Upper lobe of right lung (tissue), 1 donor: ENCODE measurements at regions not wholly inside any gene's neighbourhood (a gene's known extent, or its start where the extent isn't known, plus 50 kb on each side); places are given as distances from the start of the nearest gene placed in this dataset.

Experiments used
- ATAC-seq: fragments of 200-7000 bp; cut with Tn5 transposase; one replicate; pipeline ENCODE4 v1.9.1; 2020; ENCODE audit warnings: mild to moderate bottlenecking, moderate library complexity
- DNase-seq: peaks from one replicate; pipeline ENCODE4 v3.0.0-alpha.2; 2020
- H3K27ac ChIP-seq: fragments of 200-600 bp; one replicate; pipeline ENCODE4 v1.8.0; 2022
- H3K27me3 ChIP-seq: fragments of 200-600 bp; one replicate; pipeline ENCODE4 v1.8.0; 2022; ENCODE audit warnings: mild to moderate bottlenecking
- H3K36me3 ChIP-seq: fragments of 200-600 bp; one replicate; pipeline ENCODE4 v1.8.0; 2022
- H3K4me1 ChIP-seq: fragments of 200-600 bp; one replicate; pipeline ENCODE4 v1.8.0; 2022
- H3K4me3 ChIP-seq: fragments of 200-600 bp; one replicate; pipeline ENCODE4 v1.8.0; 2022; ENCODE audit warnings: mild to moderate bottlenecking
- H3K9me3 ChIP-seq: fragments of 200-600 bp; one replicate; pipeline ENCODE4 v1.8.0; 2022
- intact Hi-C: fragments of 100-400 bp; cut with DNase I; formaldehyde crosslinking; loops from one replicate; pipeline ENCODE4 v1.11.0; 2022
- TF ChIP-seq, protein P1 (sequence below): fragments of 200-600 bp; IDR thresholded peaks from one replicate; pipeline ENCODE4 v1.8.0; 2022; ENCODE audit warnings: antibody characterized with exemption
- donor health status: DM: no; HTN: yes; CAD: no; lungs with severe emphysema.

DNA sequence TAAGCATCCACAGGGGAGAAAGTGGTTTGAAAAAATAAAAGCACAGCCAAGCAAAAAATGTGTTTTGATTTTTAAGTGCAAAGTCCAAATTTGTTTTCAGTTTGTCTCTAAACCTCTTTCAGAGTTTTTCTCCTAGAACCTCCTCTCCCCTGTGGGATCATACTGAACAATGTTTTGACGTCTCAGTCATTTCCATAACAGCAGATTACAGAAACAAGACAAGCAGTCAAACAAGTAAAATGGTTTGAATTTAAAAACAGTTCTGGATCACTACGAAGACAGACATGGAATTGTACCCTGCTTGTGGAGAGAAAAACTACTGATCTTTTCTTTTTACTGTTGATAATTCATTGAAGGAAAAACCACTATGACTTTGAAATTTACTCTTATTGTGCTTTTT is 245.7 kb upstream of the CNTN4 start:
- no peaks in the 10 kb centered on the region for H3K27me3 ChIP-seq
- TF ChIP-seq, protein P1, sequence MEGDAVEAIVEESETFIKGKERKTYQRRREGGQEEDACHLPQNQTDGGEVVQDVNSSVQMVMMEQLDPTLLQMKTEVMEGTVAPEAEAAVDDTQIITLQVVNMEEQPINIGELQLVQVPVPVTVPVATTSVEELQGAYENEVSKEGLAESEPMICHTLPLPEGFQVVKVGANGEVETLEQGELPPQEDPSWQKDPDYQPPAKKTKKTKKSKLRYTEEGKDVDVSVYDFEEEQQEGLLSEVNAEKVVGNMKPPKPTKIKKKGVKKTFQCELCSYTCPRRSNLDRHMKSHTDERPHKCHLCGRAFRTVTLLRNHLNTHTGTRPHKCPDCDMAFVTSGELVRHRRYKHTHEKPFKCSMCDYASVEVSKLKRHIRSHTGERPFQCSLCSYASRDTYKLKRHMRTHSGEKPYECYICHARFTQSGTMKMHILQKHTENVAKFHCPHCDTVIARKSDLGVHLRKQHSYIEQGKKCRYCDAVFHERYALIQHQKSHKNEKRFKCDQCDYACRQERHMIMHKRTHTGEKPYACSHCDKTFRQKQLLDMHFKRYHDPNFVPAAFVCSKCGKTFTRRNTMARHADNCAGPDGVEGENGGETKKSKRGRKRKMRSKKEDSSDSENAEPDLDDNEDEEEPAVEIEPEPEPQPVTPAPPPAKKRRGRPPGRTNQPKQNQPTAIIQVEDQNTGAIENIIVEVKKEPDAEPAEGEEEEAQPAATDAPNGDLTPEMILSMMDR: no peak
- no peaks in the 10 kb centered on the region for H3K9me3 ChIP-seq
- no peak for ATAC-seq
- no peak overlapping the region for H3K27ac ChIP-seq
- H3K4me1 ChIP-seq: no peaks in the 10 kb centered on the region
- intact Hi-C loops: no loop called here
- no peak overlapping the region for H3K4me3 ChIP-seq
- no peak for DNase-seq
- no peaks in the 10 kb centered on the region for H3K36me3 ChIP-seq

GRCh38 chr3:1855841-1856240 is 242.8 kb upstream of the CNTN4 start:
- H3K4me3 ChIP-seq: no peak overlapping the region
- no peaks in the 10 kb centered on the region for H3K27me3 ChIP-seq
- no peaks in the 10 kb centered on the region for H3K36me3 ChIP-seq
- TF ChIP-seq, protein P1: no peak
- no peaks in the 10 kb centered on the region for H3K9me3 ChIP-seq
- DNase-seq (no peak), ATAC-seq (no peak)
- intact Hi-C loops: no loop called here
- H3K4me1 ChIP-seq: no peaks in the 10 kb centered on the region
- no peak overlapping the region for H3K27ac ChIP-seq

- Histone ChIP-seq H3K4me3 (no peak overlapping the region), H3K27ac (no peak overlapping the region), H3K36me3 (no peaks in the 10 kb centered on the region), H3K4me1 (no peaks in the 10 kb centered on the region), H3K9me3 (no peaks in the 10 kb centered on the region), H3K27me3 (no peaks in the 10 kb centered on the region)
- intact Hi-C loops: no loop called here
- ATAC-seq: no peak
- no peak for DNase-seq
- TF ChIP-seq, protein P1: no peak
These were observed 227.9 kb upstream of the CNTN4 start for GRCh38 chr3:1870738-1871137.

DNA sequence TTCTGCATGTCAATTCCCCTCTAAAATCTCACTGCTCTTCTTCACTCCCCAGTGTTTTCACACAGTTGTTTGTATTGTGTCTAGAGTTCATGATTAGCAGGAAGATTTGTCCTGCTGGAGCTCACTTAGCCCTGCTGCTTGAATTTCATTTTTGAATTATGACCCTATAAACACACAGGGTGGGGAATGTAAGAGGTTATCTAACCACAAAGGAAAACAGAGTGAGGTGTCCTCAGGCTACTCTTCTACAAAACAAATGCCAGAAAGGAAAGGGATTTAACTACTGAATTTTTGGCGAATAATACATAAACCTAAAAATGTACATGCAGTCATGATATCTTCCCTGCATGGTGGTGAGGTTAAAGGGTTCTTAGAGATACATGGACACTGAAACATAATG is 215.1 kb upstream of the CNTN4 start:
- no peak overlapping the region for H3K27ac ChIP-seq
- intact Hi-C loops: no loop called here
- H3K4me1 ChIP-seq: no peaks in the 10 kb centered on the region
- TF ChIP-seq, protein P1: no peak
- no peaks in the 10 kb centered on the region for H3K9me3 ChIP-seq
- no peaks in the 10 kb centered on the region for H3K27me3 ChIP-seq
- H3K36me3 ChIP-seq: no peaks in the 10 kb centered on the region
- no peak for ATAC-seq
- H3K4me3 ChIP-seq: no peak overlapping the region
- DNase-seq: no peak

DNA sequence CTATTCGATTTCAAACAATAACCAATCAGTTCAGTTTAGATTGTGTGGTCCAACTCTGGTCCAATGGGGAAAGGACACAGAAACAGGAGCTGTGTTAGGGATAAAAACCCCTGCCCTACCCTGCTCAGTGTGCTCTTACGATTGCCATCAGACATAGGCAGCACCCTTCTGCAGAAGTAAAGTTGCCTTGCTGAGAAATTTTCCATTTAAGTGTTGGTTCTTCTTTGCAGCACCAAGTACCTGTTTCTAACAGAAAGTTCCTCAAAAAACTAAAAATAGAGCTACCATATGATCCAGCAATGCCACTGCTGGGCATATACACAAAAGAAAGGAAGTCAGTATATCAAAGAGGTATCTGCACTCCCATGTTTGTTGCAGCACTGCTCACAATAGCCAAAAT is 206.2 kb upstream of the CNTN4 start:
- Histone ChIP-seq H3K27me3 (no peaks in the 10 kb centered on the region), H3K9me3 (no peaks in the 10 kb centered on the region), H3K27ac (no peak overlapping the region), H3K36me3 (no peaks in the 10 kb centered on the region), H3K4me1 (no peaks in the 10 kb centered on the region), H3K4me3 (no peak overlapping the region)
- DNase-seq (no peak), ATAC-seq (no peak)
- TF ChIP-seq, protein P1: no peak
- intact Hi-C loops: no loop called here

- no peaks in the 10 kb centered on the region for H3K4me1 ChIP-seq
- intact Hi-C loops: no loop called here
- no peak overlapping the region for H3K27ac ChIP-seq
- H3K4me3 ChIP-seq: no peak overlapping the region
- DNase-seq: no peak
- H3K9me3 ChIP-seq: no peaks in the 10 kb centered on the region
- H3K36me3 ChIP-seq: no peaks in the 10 kb centered on the region
- H3K27me3 ChIP-seq: no peaks in the 10 kb centered on the region
- TF ChIP-seq, protein P1: no peak
- no peak for ATAC-seq
These were observed 196.2 kb upstream of the CNTN4 start for GRCh38 chr3:1902416-1902815.
